ENCODE measurements at regions not wholly inside any gene's neighbourhood (a gene's known extent, or its start where the extent isn't known, plus 50 kb on each side); places are given as distances from the start of the nearest gene placed in this dataset.

DNA sequence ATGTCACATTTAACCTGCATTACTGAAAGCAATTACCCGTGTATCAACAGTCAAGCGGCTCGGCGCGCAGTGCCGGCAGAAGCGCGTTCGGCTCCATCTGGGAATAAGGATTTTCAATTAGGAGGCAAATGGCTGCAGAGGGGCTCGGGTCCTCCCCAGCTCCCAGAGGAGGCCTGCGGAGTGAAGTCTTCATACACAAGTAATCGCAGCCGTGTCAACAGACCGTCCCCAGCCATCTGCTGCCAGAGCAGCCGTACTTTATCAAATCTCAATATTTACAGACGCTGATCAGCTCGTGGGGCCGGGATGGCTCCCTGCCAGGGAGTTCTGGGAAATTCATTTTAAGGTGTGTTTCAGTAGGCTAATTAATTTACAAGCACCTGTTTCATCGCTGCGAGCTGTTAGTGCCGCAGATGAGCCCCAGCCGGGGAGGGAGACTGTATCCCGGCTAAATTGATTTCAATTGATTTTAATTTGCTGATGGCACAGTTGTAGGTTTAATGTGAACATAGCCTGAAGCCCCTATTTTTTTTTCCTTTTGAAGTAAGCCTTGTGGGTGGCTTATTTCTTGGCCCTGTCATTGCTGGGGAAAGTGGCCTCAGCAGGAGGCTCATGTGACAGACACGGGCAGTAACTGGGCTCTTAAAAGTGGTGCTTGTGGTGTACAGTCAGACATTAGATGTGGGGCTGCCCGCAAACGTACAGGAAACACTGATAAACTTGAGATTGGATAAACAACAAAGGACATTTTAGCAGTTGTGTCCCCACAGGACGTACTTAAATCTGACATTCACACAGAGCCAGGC lies 252.7 kb downstream of the TEX29 start:
- dilution Hi-C loops (cut with MboI; ENCODE audit: extremely low pct_ligation_motif_present, low sequenced_read_pairs) = no loop called here
- no peak overlapping the region for H3K4me3 ChIP-seq (ENCODE audit: control insufficient read depth in 2 of 3, extremely low read depth in 1 of 3, insufficient read depth in 2 of 3, low read depth in 1 of 3, low read length in 3 of 3)
- no peaks in the 10 kb centered on the region for H3K27me3 ChIP-seq (ENCODE audit: control insufficient read depth, extremely low read depth, insufficient read depth, low read length)
- no peaks in the 10 kb centered on the region for H3K36me3 ChIP-seq (ENCODE audit: control insufficient read depth in 2 of 2, extremely low read depth in 1 of 2, insufficient read depth in 2 of 2, low read length in 2 of 2)
- no peak overlapping the region for H2AFZ ChIP-seq (ENCODE audit: control insufficient read depth, low read length)
- no peaks in the 10 kb centered on the region for H4K20me1 ChIP-seq (ENCODE audit: control insufficient read depth, extremely low read depth, insufficient read depth, low read length)
- no peaks in the 10 kb centered on the region for H3K79me2 ChIP-seq (ENCODE audit: control insufficient read depth, insufficient read depth, low read length)
- H3K4me2 ChIP-seq (ENCODE audit: control insufficient read depth, extremely low read depth, insufficient read depth, low read depth, low read length) = no peak overlapping the region
- DNase-seq (ENCODE audit: low read depth, low spot score) (no peak), FAIRE-seq (no peak)
- H3K9me3 ChIP-seq (ENCODE audit: control insufficient read depth, low read depth, low read length) = peaks cover 7% of the 10 kb centered on the region
- no peak overlapping the region for H3K27ac ChIP-seq (ENCODE audit: control insufficient read depth, insufficient read depth, low read length)
- no peaks in the 10 kb centered on the region for H3K9me1 ChIP-seq (ENCODE audit: control insufficient read depth, extremely low read depth, insufficient read depth, low read length)
- TF ChIP-seq EZH2 (IDR thresholded peaks at IDR 0.05; ENCODE audit: low read length) = no peak
- TF ChIP-seq, protein P1, sequence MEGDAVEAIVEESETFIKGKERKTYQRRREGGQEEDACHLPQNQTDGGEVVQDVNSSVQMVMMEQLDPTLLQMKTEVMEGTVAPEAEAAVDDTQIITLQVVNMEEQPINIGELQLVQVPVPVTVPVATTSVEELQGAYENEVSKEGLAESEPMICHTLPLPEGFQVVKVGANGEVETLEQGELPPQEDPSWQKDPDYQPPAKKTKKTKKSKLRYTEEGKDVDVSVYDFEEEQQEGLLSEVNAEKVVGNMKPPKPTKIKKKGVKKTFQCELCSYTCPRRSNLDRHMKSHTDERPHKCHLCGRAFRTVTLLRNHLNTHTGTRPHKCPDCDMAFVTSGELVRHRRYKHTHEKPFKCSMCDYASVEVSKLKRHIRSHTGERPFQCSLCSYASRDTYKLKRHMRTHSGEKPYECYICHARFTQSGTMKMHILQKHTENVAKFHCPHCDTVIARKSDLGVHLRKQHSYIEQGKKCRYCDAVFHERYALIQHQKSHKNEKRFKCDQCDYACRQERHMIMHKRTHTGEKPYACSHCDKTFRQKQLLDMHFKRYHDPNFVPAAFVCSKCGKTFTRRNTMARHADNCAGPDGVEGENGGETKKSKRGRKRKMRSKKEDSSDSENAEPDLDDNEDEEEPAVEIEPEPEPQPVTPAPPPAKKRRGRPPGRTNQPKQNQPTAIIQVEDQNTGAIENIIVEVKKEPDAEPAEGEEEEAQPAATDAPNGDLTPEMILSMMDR (optimal IDR thresholded peaks at IDR 0.05 in 1 of 3, IDR thresholded peaks at IDR 0.05 in 1 of 3, conservative IDR thresholded peaks at IDR 0.05 in 1 of 3; ENCODE audit: extremely low read depth in 1 of 3, insufficient read depth in 2 of 3, low read length in 3 of 3) = no peak
- no peaks in the 10 kb centered on the region for H3K4me1 ChIP-seq (ENCODE audit: control insufficient read depth, extremely low read depth, insufficient read depth, low read length)
- H3K9ac ChIP-seq (ENCODE audit: control insufficient read depth, extremely low read depth, insufficient read depth, low read length) = no peak overlapping the region

DNA sequence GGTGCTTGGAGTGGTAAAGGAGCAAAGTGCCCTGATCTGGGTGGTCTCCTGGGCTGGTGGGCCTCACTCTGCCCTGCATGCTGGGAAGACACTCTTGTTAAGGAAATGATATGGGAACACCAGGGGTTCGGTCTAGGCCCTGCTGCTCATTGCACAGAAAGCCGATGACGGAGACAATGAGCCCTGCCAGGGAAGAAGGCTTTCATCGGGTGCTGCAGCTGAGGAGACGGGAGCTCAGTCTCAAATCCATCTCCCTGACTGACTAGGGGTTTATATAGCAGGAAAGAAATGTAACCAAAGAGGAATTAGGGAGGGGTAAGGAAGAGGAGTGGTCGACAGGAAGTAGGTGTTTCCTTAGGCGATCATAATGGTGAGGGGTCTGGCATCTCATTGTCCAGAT lies 253.4 kb downstream of the TEX29 start:
- no peak for TF ChIP-seq EZH2 (IDR thresholded peaks at IDR 0.05; ENCODE audit: low read length)
- TF ChIP-seq, protein P1 (optimal IDR thresholded peaks at IDR 0.05 in 1 of 3, IDR thresholded peaks at IDR 0.05 in 1 of 3, conservative IDR thresholded peaks at IDR 0.05 in 1 of 3; ENCODE audit: extremely low read depth in 1 of 3, insufficient read depth in 2 of 3, low read length in 3 of 3) = no peak
- no peak for DNase-seq (ENCODE audit: low read depth, low spot score)
- dilution Hi-C loops (cut with MboI; ENCODE audit: extremely low pct_ligation_motif_present, low sequenced_read_pairs) = no loop called here
- Histone ChIP-seq H3K27me3 (ENCODE audit: control insufficient read depth, extremely low read depth, insufficient read depth, low read length) (no peaks in the 10 kb centered on the region), H3K36me3 (ENCODE audit: control insufficient read depth in 2 of 2, extremely low read depth in 1 of 2, insufficient read depth in 2 of 2, low read length in 2 of 2) (no peaks in the 10 kb centered on the region), H3K79me2 (ENCODE audit: control insufficient read depth, insufficient read depth, low read length) (no peaks in the 10 kb centered on the region), H3K4me1 (ENCODE audit: control insufficient read depth, extremely low read depth, insufficient read depth, low read length) (no peaks in the 10 kb centered on the region), H3K4me3 (ENCODE audit: control insufficient read depth in 2 of 3, extremely low read depth in 1 of 3, insufficient read depth in 2 of 3, low read depth in 1 of 3, low read length in 3 of 3) (no peak overlapping the region), H3K9me3 (ENCODE audit: control insufficient read depth, low read depth, low read length) (peaks cover 6% of the 10 kb centered on the region), H3K4me2 (ENCODE audit: control insufficient read depth, extremely low read depth, insufficient read depth, low read depth, low read length) (no peak overlapping the region), H3K9ac (ENCODE audit: control insufficient read depth, extremely low read depth, insufficient read depth, low read length) (no peak overlapping the region), H2AFZ (ENCODE audit: control insufficient read depth, low read length) (no peak overlapping the region), H3K9me1 (ENCODE audit: control insufficient read depth, extremely low read depth, insufficient read depth, low read length) (no peaks in the 10 kb centered on the region), H3K27ac (ENCODE audit: control insufficient read depth, insufficient read depth, low read length) (no peak overlapping the region), H4K20me1 (ENCODE audit: control insufficient read depth, extremely low read depth, insufficient read depth, low read length) (no peaks in the 10 kb centered on the region)
- no peak for FAIRE-seq

All from keratinocyte (primary cell).